Lower lobe of right lung (tissue), 2 donors: ENCODE measurements at regions not wholly inside any gene's neighbourhood (a gene's known extent, or its start where the extent isn't known, plus 50 kb on each side); places are given as distances from the start of the nearest gene placed in this dataset.

Experiments used
- ATAC-seq, 2 donors: fragments of 200-7000 bp; cut with Tn5 transposase; one replicate each; pipeline ENCODE4 v1.9.1; 2020 to 2022; ENCODE audit warnings: mild to moderate bottlenecking in 2 of 2, moderate library complexity in 2 of 2
- DNase-seq: peaks from one replicate; pipeline ENCODE4 v3.0.0-alpha.2; 2020
- H3K27ac ChIP-seq: fragments of 200-600 bp; one replicate; pipeline ENCODE4 v1.8.0; 2022
- H3K27me3 ChIP-seq: fragments of 200-600 bp; one replicate; pipeline ENCODE4 v1.8.0; 2022; ENCODE audit warnings: low read depth
- H3K36me3 ChIP-seq: fragments of 200-600 bp; one replicate; pipeline ENCODE4 v1.8.0; 2022; ENCODE audit warnings: mild to moderate bottlenecking
- H3K4me1 ChIP-seq: fragments of 200-600 bp; one replicate; pipeline ENCODE4 v1.8.0; 2022
- H3K4me3 ChIP-seq: fragments of 200-600 bp; one replicate; pipeline ENCODE4 v1.8.0; 2022; ENCODE audit warnings: mild to moderate bottlenecking
- H3K9me3 ChIP-seq: fragments of 200-600 bp; one replicate; pipeline ENCODE4 v1.8.0; 2022
- CTCF ChIP-seq: fragments of 200-600 bp; IDR thresholded peaks from one replicate; pipeline ENCODE4 v1.8.0; 2022; ENCODE audit warnings: antibody characterized with exemption, mild to moderate bottlenecking
- intact Hi-C: fragments of 100-400 bp; cut with DNase I; formaldehyde crosslinking; loops from one replicate; pipeline ENCODE4 v1.11.0; 2022
- donor health status: DM: no; HTN: yes; CAD: no; lungs with severe emphysema.

GRCh38 chr2:74041726-74042125, 57.0 kb downstream of the TET3 start:
- DNase-seq (no peak), ATAC-seq (no peak)
- Histone ChIP-seq H3K4me1 (peaks cover 31% of the 10 kb centered on the region), H3K9me3 (no peaks in the 10 kb centered on the region), H3K36me3 (peaks cover 9% of the 10 kb centered on the region), H3K27ac (no peak overlapping the region), H3K4me3 (no peak overlapping the region), H3K27me3 (no peaks in the 10 kb centered on the region)
- intact Hi-C loops, result no loop called here
- no peak for TF ChIP-seq CTCF

- no peak for TF ChIP-seq CTCF
- H3K36me3 ChIP-seq, result peaks cover 18% of the 10 kb centered on the region
- no peaks in the 10 kb centered on the region for H3K27me3 ChIP-seq
- no peak for DNase-seq
- intact Hi-C loops, result no loop called here
- no peak overlapping the region for H3K27ac ChIP-seq
- H3K4me3 ChIP-seq, result no peak overlapping the region
- no peaks in the 10 kb centered on the region for H3K9me3 ChIP-seq
- peaks cover 22% of the 10 kb centered on the region for H3K4me1 ChIP-seq
- no peak for ATAC-seq
Measured at GRCh38 chr2:74042606-74043005, 57.9 kb downstream of the TET3 start.

GRCh38 chr2:74043345-74044329, 58.9 kb downstream of the TET3 start:
- no peak overlapping the region for H3K27ac ChIP-seq
- H3K36me3 ChIP-seq, result peaks cover 28% of the 10 kb centered on the region
- no peak overlapping the region for H3K4me3 ChIP-seq
- ATAC-seq (no peak), DNase-seq (no peak)
- H3K9me3 ChIP-seq, result no peaks in the 10 kb centered on the region
- peaks cover 12% of the 10 kb centered on the region for H3K4me1 ChIP-seq
- intact Hi-C loops, result no loop called here
- no peaks in the 10 kb centered on the region for H3K27me3 ChIP-seq
- no peak for TF ChIP-seq CTCF

GRCh38 chr2:74044999-74045398, 60.3 kb downstream of the TET3 start:
- H3K36me3 ChIP-seq, result peaks cover 29% of the 10 kb centered on the region
- intact Hi-C loops, result no loop called here
- H3K4me1 ChIP-seq, result peaks cover 8% of the 10 kb centered on the region
- DNase-seq (no peak), ATAC-seq (no peak)
- no peak for TF ChIP-seq CTCF
- H3K27ac ChIP-seq, result no peak overlapping the region
- no peaks in the 10 kb centered on the region for H3K27me3 ChIP-seq
- no peaks in the 10 kb centered on the region for H3K9me3 ChIP-seq
- no peak overlapping the region for H3K4me3 ChIP-seq

- intact Hi-C loops, result no loop called here
- ATAC-seq (no peak), DNase-seq (no peak)
Measured at GRCh38 chr2:74045454-74045853, 60.7 kb downstream of the TET3 start.

More at GRCh38 chr2:74045454-74045853, 60.7 kb downstream of the TET3 start:
- Histone ChIP-seq H3K4me3 (no peak overlapping the region), H3K27ac (no peak overlapping the region), H3K36me3 (peaks cover 29% of the 10 kb centered on the region), H3K9me3 (no peaks in the 10 kb centered on the region), H3K4me1 (peaks cover 8% of the 10 kb centered on the region), H3K27me3 (no peaks in the 10 kb centered on the region)
- no peak for TF ChIP-seq CTCF
